ENCODE measurements at regions not wholly inside any gene's neighbourhood (a gene's known extent, or its start where the extent isn't known, plus 50 kb on each side); places are given as distances from the start of the nearest gene placed in this dataset.

GRCh38 chr6:115310156-115310555 lies 750.5 kb downstream of the FRK start:
- no peaks in the 10 kb centered on the region for H3K27me3 ChIP-seq
- intact Hi-C loops (cut with DNase I): no loop called here
- no peak overlapping the region for H3K27ac ChIP-seq
- H3K4me1 ChIP-seq: no peaks in the 10 kb centered on the region
- WGBS, 2 donors: 82 to 93% methylated on average over 6 of the region's 6 CpGs
- no peaks in the 10 kb centered on the region for H3K9me3 ChIP-seq
- no peaks in the 10 kb centered on the region for H3K36me3 ChIP-seq
- TF ChIP-seq, protein P1, sequence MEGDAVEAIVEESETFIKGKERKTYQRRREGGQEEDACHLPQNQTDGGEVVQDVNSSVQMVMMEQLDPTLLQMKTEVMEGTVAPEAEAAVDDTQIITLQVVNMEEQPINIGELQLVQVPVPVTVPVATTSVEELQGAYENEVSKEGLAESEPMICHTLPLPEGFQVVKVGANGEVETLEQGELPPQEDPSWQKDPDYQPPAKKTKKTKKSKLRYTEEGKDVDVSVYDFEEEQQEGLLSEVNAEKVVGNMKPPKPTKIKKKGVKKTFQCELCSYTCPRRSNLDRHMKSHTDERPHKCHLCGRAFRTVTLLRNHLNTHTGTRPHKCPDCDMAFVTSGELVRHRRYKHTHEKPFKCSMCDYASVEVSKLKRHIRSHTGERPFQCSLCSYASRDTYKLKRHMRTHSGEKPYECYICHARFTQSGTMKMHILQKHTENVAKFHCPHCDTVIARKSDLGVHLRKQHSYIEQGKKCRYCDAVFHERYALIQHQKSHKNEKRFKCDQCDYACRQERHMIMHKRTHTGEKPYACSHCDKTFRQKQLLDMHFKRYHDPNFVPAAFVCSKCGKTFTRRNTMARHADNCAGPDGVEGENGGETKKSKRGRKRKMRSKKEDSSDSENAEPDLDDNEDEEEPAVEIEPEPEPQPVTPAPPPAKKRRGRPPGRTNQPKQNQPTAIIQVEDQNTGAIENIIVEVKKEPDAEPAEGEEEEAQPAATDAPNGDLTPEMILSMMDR (IDR thresholded peaks at IDR 0.05): no peak
- TF ChIP-seq EP300 (IDR thresholded peaks at IDR 0.05): no peak
- TF ChIP-seq POLR2AphosphoS5 (IDR thresholded peaks at IDR 0.05): no peak
- no peak for TF ChIP-seq POLR2A (IDR thresholded peaks at IDR 0.05)
- DNase-seq: no peak
- H3K4me3 ChIP-seq: no peak overlapping the region

- TF ChIP-seq POLR2AphosphoS5 (IDR thresholded peaks at IDR 0.05): no peak
- TF ChIP-seq POLR2A (IDR thresholded peaks at IDR 0.05): no peak
- TF ChIP-seq, protein P1 (IDR thresholded peaks at IDR 0.05): no peak
- TF ChIP-seq EP300 (IDR thresholded peaks at IDR 0.05): no peak
- H3K27ac ChIP-seq: no peak overlapping the region
- WGBS, 2 donors: 37 to 70% methylated on average over 4 of the region's 4 CpGs
- H3K9me3 ChIP-seq: no peaks in the 10 kb centered on the region
- no peak overlapping the region for H3K4me3 ChIP-seq
- no peaks in the 10 kb centered on the region for H3K27me3 ChIP-seq
- H3K4me1 ChIP-seq: no peaks in the 10 kb centered on the region
- intact Hi-C loops (cut with DNase I): no loop called here
- no peak for DNase-seq
- H3K36me3 ChIP-seq: no peaks in the 10 kb centered on the region
Observed at GRCh38 chr6:115302731-115303130, 758.0 kb downstream of the FRK start.

DNA sequence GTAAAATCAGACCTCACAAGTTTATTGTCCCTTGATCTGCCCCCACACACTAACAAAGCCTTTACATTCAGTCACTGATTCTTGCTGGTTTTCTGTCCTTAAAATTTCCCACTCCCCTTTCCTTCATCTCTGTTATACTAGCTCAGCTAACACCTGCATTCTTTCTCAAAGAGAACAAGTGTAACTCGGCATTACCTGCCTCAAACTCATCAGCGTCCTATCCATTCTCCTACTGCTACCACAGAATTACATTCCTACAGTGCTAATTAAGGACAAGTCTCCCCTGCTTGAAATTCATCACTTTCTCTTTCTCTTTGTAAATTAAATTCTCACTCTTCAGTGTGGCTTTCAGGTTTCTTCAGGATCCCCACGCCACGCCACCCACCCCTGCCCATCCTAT lies 773.2 kb downstream of the FRK start:
- H3K4me1 ChIP-seq: no peaks in the 10 kb centered on the region
- H3K9me3 ChIP-seq: no peaks in the 10 kb centered on the region
- no peak for DNase-seq
- H3K27ac ChIP-seq: no peak overlapping the region
- H3K27me3 ChIP-seq: no peaks in the 10 kb centered on the region
- WGBS, 2 donors: 71 to 77% methylated on average over 4 of the region's 4 CpGs
- no peak overlapping the region for H3K4me3 ChIP-seq
- no peaks in the 10 kb centered on the region for H3K36me3 ChIP-seq
- intact Hi-C loops (cut with DNase I): no loop called here
- TF ChIP-seq POLR2A (IDR thresholded peaks at IDR 0.05) (no peak), POLR2AphosphoS5 (IDR thresholded peaks at IDR 0.05) (no peak), EP300 (IDR thresholded peaks at IDR 0.05) (no peak)
- TF ChIP-seq, protein P1 (IDR thresholded peaks at IDR 0.05): no peak

- H3K4me3 ChIP-seq: no peak overlapping the region
- no peak overlapping the region for H3K27ac ChIP-seq
- no peak for DNase-seq
- H3K27me3 ChIP-seq: no peaks in the 10 kb centered on the region
- WGBS, 2 donors: 80 to 86% methylated on average over 3 of the region's 3 CpGs
- no peaks in the 10 kb centered on the region for H3K36me3 ChIP-seq
- intact Hi-C loops (cut with DNase I): no loop called here
- no peak for TF ChIP-seq POLR2A (IDR thresholded peaks at IDR 0.05)
- TF ChIP-seq EP300 (IDR thresholded peaks at IDR 0.05): no peak
- TF ChIP-seq, protein P1 (IDR thresholded peaks at IDR 0.05): no peak
- no peaks in the 10 kb centered on the region for H3K9me3 ChIP-seq
- no peaks in the 10 kb centered on the region for H3K4me1 ChIP-seq
Observed at GRCh38 chr6:115276881-115277565, 783.7 kb downstream of the FRK start.

GRCh38 chr6:115272311-115272710 lies 788.4 kb downstream of the FRK start:
- Histone ChIP-seq H3K9me3 (no peaks in the 10 kb centered on the region), H3K4me1 (peaks cover 0 to 16% (median 10%) of the 10 kb centered on the region in 4 donors), H3K27ac (no peak overlapping the region), H3K4me3 (no peak overlapping the region), H3K27me3 (no peaks in the 10 kb centered on the region), H3K36me3 (no peaks in the 10 kb centered on the region)
- intact Hi-C loops (cut with DNase I): no loop called here
- no peak for DNase-seq
- no peak for TF ChIP-seq EP300 (IDR thresholded peaks at IDR 0.05)
- no peak for TF ChIP-seq POLR2A (IDR thresholded peaks at IDR 0.05)
- TF ChIP-seq, protein P1 (IDR thresholded peaks at IDR 0.05): no peak
- TF ChIP-seq POLR2AphosphoS5 (IDR thresholded peaks at IDR 0.05): no peak
